Activated CD4-positive, alpha-beta T cell treated with anti-CD3 and anti-CD28 coated beads for 24 hours (primary cell): ENCODE measurements at regions not wholly inside any gene's neighbourhood (a gene's known extent, or its start where the extent isn't known, plus 50 kb on each side); places are given as distances from the start of the nearest gene placed in this dataset.

Source experiments
- DNase-seq, 2 donors: peaks; one replicate each; pipeline ENCODE4 v3.0.0-alpha.2; 2020; ENCODE audit warnings: low read depth in 2 of 2

DNA sequence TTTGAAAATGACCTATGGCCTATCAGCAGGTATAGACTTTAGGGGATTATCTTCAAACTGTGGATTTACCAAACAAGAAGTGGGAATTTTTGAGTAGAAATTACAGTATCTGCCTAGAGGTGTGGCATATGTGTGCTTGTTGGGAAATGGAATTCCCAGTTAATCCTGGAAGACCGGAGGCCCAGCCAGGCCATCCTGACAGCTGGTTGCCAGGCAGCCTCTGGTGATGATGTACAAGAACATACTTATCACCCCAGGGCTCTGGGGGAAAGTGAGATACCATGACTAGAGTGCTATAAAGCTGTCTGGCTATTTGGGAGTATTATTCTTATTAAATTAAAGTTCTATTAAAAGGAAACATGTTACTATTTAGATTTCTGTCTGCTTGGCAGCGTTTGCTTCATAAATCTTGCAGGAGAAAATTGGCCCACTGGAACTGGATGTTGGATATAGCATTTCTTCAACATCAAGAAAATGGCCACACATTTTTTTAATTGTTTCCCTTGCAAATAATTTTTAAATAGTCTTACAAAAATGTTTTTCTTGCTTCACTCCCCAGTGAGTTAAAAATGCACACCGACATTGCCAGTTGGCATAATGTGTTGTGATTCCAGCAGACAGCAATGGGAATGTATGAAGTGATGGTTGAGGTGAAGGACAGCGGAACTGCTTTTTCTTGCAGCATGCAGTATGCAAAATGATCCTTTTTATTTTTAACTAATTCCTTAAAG lies 187.8 kb downstream of the MYLK4 start:
- no peak for DNase-seq

DNA sequence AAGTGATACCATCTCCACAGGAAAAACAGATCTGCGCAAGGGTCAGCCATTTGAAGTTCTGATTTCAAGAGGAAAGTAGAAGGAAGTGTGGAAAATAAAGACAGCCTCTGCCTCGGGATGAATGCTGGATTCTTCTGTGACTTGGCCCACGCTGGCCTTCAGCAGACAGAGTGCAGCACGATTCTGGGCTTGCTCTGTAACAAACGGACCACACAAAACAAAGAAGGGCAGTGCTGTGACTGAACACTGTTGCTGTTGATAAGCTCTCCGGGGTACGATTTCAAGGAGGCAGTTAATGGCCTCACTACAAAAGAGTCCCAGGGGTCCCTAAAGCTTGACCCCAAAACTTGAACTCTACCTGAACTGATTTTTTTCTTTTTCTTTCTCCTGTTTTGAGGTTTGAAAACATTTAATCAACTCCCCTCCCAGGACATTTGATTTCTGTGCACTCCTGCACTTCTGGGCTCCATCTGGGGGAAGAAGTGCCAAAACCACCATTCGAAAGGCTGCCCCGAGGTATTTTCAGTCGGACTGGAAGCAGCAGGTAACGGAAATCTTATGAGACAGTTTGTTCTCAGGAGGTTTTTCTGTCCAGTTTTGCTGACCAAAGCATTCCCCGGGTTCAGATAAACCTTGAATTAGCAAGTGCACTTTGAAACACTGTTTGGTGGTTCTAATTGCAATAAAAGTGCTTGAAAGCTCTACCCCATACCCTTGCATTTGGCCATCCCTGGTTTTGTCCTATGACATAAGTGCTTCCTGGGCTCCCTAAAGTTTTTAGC lies 189.6 kb downstream of the MYLK4 start:
- no peak for DNase-seq

DNA sequence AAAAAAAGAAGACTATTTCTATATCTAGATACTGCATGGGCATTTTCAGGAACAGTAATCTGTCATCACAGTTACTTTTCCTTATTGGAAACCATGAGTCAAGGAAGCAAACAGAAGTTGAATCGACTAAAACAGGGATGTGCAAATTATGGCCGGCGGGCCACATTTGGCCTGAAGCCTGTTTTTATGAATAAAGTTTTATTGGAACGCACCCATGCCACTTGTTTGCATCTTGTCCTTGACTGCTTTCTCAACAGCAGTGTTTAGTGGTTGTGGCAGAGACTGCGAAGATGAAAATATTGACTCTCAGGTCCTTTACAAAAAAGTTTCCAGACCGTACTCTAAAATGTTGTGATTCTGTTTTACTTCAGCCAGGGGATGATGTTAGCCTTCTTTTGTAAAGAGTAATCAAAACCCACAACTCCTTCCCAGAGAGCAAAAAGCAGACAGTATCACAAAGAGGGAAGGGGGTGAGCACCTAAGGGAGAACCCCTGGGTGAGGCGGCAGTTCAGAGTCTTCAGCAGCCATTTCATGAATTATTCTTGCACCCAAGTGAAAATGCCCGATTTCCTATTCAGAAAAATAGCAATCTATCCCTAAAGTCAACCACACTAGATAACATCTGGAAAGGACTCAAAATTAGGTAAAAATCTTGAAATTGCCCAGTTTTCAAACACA lies 190.4 kb downstream of the MYLK4 start:
- DNase-seq: no peak

DNA sequence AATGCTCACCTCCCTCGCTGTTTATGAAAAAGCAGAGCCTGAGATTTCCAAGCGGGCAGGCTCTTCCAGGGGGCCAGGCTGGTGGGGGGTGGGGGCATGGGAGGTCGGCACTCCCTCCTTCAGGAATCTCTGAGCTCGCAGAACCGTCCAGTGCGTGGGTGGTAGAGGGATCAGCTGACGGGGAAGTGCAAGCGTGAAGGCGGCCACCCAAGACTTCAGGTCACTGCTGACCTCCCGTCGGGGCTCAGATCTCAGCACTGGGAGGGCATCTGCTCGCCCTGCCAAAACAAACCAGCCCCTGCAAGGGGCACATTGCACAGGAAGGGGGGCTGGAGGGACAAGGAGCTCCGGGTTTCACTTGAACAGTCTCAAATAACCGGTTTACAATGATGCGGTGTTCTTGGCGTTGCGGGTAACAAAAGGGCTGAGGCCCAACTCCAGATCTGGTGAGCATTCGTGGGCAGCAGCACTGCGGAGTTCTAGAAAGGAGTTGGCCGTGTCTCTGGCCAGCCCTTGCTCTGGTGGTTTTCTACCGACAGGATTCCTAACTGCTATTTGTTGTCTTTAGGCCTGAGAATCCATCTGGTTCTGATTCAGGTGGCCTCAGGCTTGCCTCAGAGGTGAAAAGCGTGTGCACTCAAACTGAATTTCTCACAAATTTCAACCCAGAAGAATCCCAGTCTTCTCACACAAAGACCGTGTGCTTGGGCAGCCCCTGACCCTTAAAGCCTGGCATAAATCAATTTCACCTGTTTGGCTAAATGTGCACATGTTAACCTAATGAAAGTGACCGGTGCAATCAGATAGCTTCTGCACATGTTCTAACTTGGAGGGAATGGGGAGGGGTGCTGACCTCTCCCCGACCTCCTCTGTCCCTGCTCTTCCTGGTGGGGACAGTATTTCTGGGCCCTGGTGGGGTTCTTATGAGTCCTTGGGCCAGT lies 191.6 kb downstream of the MYLK4 start:
- DNase-seq: no peak

DNA sequence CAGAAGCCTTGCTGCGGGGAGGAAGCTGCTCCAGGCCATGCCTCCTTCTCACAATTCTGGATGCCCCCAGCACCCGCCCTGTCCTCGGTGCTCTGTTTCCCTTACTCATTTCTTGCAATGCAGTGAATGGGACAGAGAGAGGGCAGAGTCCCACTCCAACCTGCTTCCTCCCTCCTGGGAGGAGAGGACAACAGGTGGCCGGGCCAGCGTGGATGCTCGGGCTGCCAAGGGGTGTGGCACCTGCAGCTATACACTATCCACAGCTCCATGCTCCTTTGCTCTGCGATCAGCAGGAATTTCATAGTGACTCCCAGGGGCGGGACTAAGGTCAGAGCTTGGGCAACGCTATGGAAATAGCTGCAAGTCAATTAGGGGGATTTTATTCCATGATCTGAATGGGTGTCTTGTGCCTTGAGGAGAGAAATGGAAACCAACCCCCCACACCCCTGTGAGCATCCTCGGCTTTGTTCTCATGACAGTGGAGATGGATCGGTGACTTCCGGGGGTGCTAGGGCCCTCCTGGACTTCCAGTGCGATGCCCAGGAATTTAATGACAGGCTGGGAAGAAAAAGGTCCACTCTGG lies 192.5 kb downstream of the MYLK4 start:
- DNase-seq: no peak

DNA sequence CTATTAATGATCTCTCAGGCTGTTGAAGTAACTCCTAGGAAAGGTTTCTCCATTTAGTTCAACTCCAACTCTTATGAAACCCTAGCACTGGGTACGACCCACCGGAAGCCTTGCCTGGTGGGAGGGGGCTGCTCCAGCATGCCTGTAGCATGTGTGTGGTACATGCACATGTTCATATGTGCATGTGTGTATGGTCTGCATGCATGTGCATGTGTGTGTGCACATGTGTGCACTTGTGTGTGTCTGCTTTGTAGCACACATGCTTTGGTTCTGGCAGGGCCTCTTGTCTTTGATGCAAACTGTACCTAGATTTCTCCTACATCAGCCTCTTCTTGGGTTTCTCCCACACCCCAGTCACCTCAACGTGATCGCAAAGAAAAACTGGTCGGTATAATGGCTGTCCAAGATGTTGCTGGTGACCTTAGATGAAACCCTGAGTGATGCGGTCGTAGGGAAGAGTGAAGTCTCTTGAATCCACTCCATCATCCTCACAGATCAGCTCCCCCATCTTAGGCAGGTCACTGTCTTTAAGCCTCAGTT lies 193.5 kb downstream of the MYLK4 start:
- no peak for DNase-seq

DNA sequence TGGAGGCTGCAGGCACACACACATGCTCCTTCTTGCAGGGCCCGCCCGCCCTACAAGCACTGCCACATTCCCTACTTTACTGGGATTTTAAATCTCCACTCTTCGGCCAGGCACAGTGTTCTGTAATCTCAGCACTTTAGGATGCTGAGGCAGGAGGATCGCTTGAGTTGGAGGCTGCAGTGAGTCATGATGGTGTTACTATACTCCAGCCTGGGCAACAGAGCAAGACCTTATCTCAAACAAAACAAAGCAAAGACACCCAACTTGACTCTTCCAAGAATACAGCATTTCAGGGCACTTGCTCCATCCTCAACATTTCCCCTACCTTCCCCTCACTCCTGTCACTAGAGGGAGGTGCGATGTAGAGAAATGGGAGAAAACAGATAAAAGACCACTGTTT lies 194.0 kb downstream of the MYLK4 start:
- no peak for DNase-seq

DNA sequence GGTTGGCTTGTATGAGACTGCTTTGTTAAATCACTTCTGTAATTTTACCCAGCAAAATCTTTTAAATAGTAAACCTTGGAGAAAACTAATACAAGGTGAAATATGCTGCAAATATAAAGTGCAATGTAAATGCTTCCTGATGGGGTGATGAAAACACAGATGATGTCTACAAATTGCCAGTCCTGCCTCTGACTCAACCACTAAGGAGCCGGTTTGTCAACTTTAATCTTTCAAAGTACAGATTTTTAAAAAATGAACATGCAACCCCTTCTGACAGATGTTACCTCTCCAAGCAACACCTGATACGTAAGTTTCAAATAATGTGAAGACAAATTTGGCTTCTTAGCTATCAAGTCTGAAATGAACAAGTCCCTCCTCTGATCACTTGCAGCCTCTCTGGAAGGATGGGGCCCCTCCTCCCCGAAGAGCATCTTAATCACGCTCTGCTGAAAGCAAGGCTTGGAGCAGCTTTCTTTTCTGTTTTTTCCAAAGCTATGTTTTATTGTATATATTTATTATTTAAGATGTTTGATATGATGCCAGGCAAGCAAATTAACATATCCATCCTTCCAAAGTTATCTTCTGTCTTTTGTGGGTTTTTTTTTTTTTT lies 196.0 kb downstream of the MYLK4 start:
- DNase-seq: no peak

DNA sequence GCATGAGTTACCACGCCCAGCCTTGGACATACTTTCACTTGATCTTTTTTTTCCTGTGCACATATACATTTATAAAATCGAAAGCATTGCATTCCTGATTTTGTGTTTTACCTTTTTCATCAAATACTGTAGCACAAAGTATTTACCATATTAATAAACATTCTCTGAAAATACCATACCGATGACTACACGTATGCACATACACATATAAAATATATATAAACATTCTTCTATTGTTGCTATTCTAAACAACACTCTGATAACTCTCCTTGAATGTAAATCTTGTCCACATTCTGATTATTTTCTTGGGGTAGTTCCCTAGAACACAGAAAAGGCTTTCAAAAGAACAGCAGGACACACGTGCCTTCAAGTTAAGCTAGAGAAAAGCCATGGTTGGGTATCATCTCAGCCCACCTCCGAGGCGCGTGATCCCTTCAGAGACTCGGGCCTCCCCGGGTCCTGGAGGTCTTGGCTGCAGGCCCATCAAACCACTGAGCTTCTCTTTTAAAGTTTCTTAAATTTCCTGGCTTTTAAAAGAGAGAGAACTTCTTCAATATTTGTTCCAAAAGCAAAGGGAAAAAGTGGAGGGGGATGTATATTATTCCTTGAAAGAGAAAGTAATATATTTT lies 198.1 kb downstream of the MYLK4 start:
- DNase-seq: no peak

DNA sequence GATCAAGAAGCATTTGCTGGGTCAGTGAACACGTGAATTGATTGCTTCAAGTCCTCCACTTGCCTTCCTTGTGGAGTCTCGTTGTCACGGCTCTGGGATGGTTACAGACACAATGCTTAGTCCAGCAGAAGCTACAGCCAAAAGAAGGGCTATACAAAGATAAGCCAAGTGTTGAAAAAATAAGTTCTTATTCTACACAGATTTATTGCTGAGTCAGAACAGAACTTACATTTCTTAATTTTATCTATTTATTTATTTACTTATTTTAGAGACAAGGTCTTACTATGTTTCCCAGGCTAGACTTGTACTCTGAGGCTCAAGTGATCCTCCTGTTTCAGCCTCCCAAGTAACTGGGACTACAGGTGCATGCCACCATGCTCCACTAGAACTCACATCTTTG lies 199.0 kb downstream of the MYLK4 start:
- DNase-seq: no peak

DNA sequence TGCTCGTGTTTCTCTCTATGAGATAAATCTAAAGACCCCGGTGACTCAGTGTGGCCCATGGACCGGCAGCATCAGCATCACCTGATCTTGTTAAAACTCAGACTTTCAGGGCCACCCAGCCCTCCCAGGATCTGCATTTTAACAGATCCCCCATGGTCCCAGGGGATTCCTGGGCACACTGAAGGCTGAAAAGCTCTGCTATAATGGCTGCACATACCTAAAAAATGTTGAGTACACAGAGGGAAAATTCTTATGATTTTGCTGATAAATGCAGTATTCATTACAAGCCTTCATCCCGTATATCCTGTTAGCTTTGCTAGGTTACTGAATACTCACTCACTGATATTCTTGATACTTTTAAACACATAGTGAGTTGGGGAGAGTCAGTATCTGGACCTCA lies 200.5 kb downstream of the MYLK4 start:
- DNase-seq: no peak

DNA sequence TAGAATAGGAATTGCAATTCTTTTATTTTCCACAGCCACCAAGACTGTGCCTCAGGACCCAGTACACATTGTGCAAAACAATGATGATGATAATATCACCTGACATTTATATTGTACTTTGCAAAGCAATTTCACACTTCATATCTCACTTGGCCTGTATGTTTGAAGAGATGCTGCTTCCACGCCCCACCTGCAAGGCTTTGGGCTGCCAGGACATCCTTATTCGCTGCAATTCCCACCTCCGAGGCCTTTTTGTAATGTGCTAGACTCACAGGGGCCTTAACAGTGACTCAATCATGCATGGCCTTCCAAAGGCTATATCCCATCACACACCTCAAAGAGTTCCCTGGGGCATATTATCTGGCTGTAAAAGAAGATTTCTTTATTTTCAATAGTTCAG lies 200.9 kb downstream of the MYLK4 start:
- no peak for DNase-seq

DNA sequence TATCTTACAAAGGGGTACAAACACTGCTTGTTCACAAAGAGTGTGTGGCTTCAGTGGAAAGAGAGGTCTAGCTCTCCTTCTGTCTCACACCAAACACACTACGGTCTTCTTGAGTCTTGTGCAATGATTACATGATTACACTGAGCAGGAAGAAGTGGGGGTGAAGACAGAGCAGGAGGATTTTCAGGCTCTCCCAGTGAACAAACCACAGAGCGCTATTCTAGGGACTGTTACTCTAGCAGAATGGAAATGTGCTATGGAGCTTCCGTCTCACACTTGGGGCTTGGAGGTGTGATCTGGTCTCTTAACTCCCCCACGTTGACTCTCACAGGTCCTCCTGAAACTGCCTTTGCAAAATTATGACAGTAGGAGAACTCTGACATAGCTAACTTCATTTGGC lies 203.4 kb downstream of the MYLK4 start:
- DNase-seq: no peak

DNA sequence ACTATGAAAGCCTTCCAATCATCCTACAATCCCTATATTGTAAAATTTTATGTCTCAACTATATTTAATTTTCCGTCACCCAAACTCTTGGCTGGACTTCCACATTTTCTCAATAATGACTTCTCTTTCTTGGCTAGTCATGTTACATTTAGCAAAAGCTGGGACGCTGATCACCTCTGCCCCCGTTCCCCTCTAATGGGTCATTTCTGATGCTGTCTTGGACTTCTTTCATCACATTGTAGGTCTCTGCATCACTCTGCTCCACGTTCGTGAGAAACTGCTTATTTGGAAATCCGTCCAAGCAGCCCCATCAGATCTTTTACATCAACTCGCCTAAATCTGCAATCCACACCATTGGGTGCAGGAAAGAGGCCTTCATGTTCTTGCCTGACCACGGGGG lies 203.8 kb downstream of the MYLK4 start:
- DNase-seq: no peak

DNA sequence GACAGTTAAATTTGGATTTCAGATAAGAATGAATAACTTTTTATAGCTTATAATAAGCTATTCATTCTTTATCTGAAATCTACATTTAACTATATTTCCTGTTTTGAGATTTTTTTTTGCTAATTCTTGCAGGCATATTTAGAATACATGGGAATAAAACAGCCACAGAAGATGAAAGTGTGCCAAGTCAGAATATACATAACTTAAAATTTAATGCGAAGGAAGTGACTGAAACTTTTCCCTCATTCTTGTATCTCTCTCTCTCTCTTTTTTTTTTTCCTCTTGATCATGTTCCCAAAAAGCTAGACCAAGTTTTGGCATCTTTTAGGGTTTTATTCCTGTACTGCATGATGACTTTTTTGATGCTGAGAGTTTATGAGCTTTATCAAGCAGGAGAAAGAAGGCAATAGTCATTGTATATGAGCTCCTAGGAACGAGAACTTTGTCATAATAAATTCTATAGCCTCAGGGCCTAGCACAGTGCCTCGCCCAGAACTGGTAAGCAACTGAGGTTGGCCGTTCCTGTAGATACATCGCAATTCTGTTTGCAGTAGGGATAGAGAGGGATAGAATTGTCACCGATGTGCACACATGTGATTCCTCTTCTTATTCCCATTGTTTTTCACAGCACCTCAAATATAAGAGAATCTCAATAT lies 205.2 kb downstream of the MYLK4 start:
- DNase-seq: no peak

DNA sequence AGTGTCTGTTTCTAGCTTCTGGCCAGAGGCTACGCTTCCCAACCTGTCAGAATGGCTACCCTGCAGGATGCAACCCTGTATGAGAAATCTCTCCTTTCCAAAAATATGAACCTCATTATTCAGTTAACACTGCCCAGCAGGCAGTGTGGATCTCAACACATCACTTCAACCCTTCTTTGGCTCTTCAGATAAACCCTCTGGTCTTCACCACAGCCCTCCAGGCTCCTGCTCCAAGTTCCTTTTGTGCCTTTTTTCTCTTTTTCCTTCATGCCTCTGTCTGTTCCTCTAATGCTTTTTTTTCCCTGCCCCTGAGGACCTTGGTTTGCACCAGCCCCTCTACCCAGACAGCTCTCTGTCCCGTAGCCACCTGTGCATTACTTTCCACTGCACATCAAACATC lies 207.4 kb downstream of the MYLK4 start:
- no peak for DNase-seq

DNA sequence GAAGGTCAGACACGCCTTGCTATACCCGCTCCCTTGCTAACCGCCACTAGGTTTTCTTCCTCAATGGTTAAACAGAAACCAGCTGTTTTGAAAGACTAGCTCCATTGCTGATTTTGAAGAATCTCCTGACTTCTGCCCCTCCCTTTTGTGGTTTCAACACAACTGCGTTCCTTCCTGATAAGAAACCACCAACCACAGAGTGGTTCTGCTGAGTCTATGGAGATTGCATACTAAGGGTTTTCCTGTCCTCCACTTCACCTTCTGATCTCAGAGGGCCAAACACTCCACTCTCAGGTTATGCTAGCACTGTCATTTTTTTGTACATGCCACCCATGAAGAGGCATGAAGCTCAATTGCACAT lies 207.9 kb downstream of the MYLK4 start:
- DNase-seq: no peak

DNA sequence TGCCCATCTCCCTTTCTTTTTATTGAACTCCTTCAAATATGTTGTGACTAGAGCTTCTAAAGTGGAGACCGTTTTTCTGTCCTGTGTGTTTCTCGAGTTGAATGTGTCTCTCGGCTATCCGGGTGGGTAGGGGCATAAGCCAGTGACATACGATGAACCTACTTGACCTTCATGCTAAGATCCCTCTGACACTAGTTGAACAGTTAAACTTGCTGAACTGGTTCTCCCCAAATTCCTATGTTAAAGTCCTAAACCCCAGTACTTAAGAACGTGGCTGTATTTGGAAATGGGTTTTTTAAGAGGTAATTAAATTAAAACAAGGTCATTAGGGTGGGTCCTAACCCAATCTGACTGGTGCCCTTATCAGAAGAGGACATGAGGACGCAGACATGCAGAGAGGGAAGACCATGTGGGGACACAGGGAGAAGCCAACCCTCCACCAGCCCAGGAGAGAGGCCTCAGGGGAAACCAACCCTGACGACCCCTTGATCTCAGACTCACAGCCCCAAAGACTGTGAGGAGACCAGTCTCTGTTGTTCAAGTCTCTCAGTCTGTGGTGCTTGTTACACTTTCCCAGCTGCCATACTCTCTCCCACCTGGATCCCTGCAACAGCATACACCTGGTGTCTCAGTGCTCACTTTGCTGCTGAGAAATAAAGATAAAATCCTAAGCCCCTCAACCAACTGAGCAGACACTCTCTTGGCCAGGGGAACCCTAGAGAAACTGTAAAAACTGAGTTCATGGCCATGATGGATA lies 208.4 kb downstream of the MYLK4 start:
- DNase-seq: no peak

DNA sequence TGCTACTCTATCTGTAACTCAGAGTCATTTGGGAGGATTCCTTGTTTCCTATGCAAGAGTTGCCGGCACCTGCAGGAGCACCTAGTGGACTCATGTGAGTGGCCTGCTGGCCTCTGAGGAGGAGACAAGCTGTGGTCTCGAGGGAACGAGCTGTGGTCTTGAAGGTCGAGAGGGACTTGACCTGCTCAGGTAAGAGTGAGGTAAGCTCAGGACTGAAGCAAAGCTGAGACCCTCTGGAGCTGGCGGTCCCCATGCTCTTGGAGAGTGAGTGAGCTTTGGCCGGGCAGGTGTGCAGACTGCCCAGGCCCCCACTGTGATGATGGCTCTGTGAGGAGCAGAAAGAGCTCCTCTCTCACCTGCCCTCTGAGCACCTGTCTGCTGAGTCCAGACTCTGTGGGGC lies 214.3 kb downstream of the MYLK4 start:
- DNase-seq: no peak
